ENCODE measurements at regions not wholly inside any gene's neighbourhood (a gene's known extent, or its start where the extent isn't known, plus 50 kb on each side); places are given as distances from the start of the nearest gene placed in this dataset.

GRCh38 chr13:81539643-81540150 lies 1198.8 kb upstream of the SPRY2 start:
- DNase-seq (ENCODE audit: low spot score), result no peak

- DNase-seq (ENCODE audit: low spot score), result no peak
Measured at GRCh38 chr13:81498969-81499368, 1158.0 kb upstream of the SPRY2 start.

GRCh38 chr13:81493144-81493543 lies 1152.2 kb upstream of the SPRY2 start:
- no peak for DNase-seq (ENCODE audit: low spot score)

GRCh38 chr13:81492449-81492848 lies 1151.5 kb upstream of the SPRY2 start:
- no peak for DNase-seq (ENCODE audit: low spot score)

GRCh38 chr13:81488021-81488420 lies 1147.1 kb upstream of the SPRY2 start:
- DNase-seq (ENCODE audit: low spot score), result no peak

- peak; percentile 1 for DNase-seq (ENCODE audit: low spot score)
Measured at GRCh38 chr13:81487151-81487550, 1146.2 kb upstream of the SPRY2 start.

GRCh38 chr13:81480634-81481033 lies 1139.7 kb upstream of the SPRY2 start:
- DNase-seq (ENCODE audit: low spot score), result no peak

GRCh38 chr13:81473366-81473899 lies 1132.5 kb upstream of the SPRY2 start:
- no peak for DNase-seq (ENCODE audit: low spot score)

- no peak for DNase-seq (ENCODE audit: low spot score)
Measured at GRCh38 chr13:81458170-81458569, 1117.2 kb upstream of the SPRY2 start.

GRCh38 chr13:81446441-81446840 lies 1105.5 kb upstream of the SPRY2 start:
- no peak for DNase-seq (ENCODE audit: low spot score)

GRCh38 chr13:81442904-81443303 lies 1102.0 kb upstream of the SPRY2 start:
- DNase-seq (ENCODE audit: low spot score), result no peak

GRCh38 chr13:81425286-81425685 lies 1084.4 kb upstream of the SPRY2 start:
- no peak for DNase-seq (ENCODE audit: low spot score)

- no peak for DNase-seq (ENCODE audit: low spot score)
Measured at GRCh38 chr13:81409284-81409683, 1068.4 kb upstream of the SPRY2 start.

GRCh38 chr13:81408647-81409046 lies 1067.7 kb upstream of the SPRY2 start:
- DNase-seq (ENCODE audit: low spot score), result no peak

GRCh38 chr13:81406639-81407292 lies 1065.8 kb upstream of the SPRY2 start:
- DNase-seq (ENCODE audit: low spot score), result no peak

GRCh38 chr13:81406022-81406421 lies 1065.1 kb upstream of the SPRY2 start:
- no peak for DNase-seq (ENCODE audit: low spot score)

- no peak for DNase-seq (ENCODE audit: low spot score)
Measured at GRCh38 chr13:81396192-81396591, 1055.3 kb upstream of the SPRY2 start.

- no peak for DNase-seq (ENCODE audit: low spot score)
Measured at GRCh38 chr13:81395368-81395767, 1054.4 kb upstream of the SPRY2 start.

GRCh38 chr13:81394640-81395039 lies 1053.7 kb upstream of the SPRY2 start:
- DNase-seq (ENCODE audit: low spot score), result no peak

GRCh38 chr13:81393721-81394120 lies 1052.8 kb upstream of the SPRY2 start:
- DNase-seq (ENCODE audit: low spot score), result no peak

- no peak for DNase-seq (ENCODE audit: low spot score)
Measured at GRCh38 chr13:81393110-81393509, 1052.2 kb upstream of the SPRY2 start.

- DNase-seq (ENCODE audit: low spot score), result no peak
Measured at GRCh38 chr13:81388400-81388799, 1047.5 kb upstream of the SPRY2 start.

- no peak for DNase-seq (ENCODE audit: low spot score)
Measured at GRCh38 chr13:81383444-81383843, 1042.5 kb upstream of the SPRY2 start.

- no peak for DNase-seq (ENCODE audit: low spot score)
Measured at GRCh38 chr13:81382246-81382645, 1041.3 kb upstream of the SPRY2 start.

Measured in activated CD4-positive, alpha-beta T cell treated with anti-CD3 and anti-CD28 coated beads, Interleukin-2, Interleukin-4, amounts not matched to agents 100 ng/mL and 50 ng/mL, durations not matched to agents 16 hours and 8 hours (primary cell).